ENCODE measurements at regions not wholly inside any gene's neighbourhood (a gene's known extent, or its start where the extent isn't known, plus 50 kb on each side); places are given as distances from the start of the nearest gene placed in this dataset.

- Histone ChIP-seq H3K27ac (ENCODE audit: low read depth in 2 of 2, low read length in 1 of 2) (no peak overlapping the region), H3K79me2 (ENCODE audit: insufficient read depth) (no peaks in the 10 kb centered on the region), H3K27me3 (ENCODE audit: insufficient read depth) (no peaks in the 10 kb centered on the region), H3K4me3 (ENCODE audit: low read depth in 2 of 2, low read length in 1 of 2) (no peak overlapping the region), H3K36me3 (replicated peaks in 1 of 2; ENCODE audit: control insufficient read depth in 1 of 2, insufficient read depth in 2 of 2, low read length in 1 of 2) (no peaks in the 10 kb centered on the region), H2AFZ (ENCODE audit: low read depth) (no peak overlapping the region), H3K9ac (no peak overlapping the region), H3K4me2 (no peak overlapping the region), H3K4me1 (ENCODE audit: control insufficient read depth in 1 of 2, insufficient read depth in 2 of 2, low read depth in 1 of 2, low read length in 1 of 2) (no peaks in the 10 kb centered on the region; a peak in 2 of 4 replicates), H3F3A (replicated peaks; ENCODE audit: insufficient read depth) (no peaks in the 10 kb centered on the region), H3K9me3 (no peaks in the 10 kb centered on the region), H4K20me1 (ENCODE audit: insufficient read depth) (no peaks in the 10 kb centered on the region), H3K9me2 (no peaks in the 10 kb centered on the region)
- no peak for DNase-seq
- CTCF ChIA-PET = no interaction called here
- 71% methylated on average over 7 of the region's 7 CpGs for WGBS (ENCODE audit: low lambda C conversion rate)
- TF ChIP-seq MAX (IDR thresholded peaks at IDR 0.05; ENCODE audit: low read depth) (no peak), FOXJ3 (CRISPR knock-in tag; IDR thresholded peaks at IDR 0.05) (no peak), GABPA (IDR thresholded peaks at IDR 0.05; ENCODE audit: low read depth) (no peak), TAF1 (IDR thresholded peaks at IDR 0.05; ENCODE audit: borderline replicate concordance, low read depth, low read length) (no peak), EP300 (IDR thresholded peaks at IDR 0.05; ENCODE audit: borderline replicate concordance in 1 of 2, low read depth in 1 of 2, low read length in 1 of 2) (no peak), USF1 (IDR thresholded peaks at IDR 0.05; ENCODE audit: borderline replicate concordance, low read depth) (no peak), IRF3 (IDR thresholded peaks at IDR 0.05; ENCODE audit: low read depth, low read length) (no peak), SIN3A (IDR thresholded peaks at IDR 0.05; ENCODE audit: borderline replicate concordance, low read depth, low read length) (no peak), ELF1 (IDR thresholded peaks at IDR 0.05) (no peak), ZBTB33 (IDR thresholded peaks at IDR 0.05; ENCODE audit: borderline replicate concordance, low read depth) (no peak), TCF12 (IDR thresholded peaks at IDR 0.05) (no peak), TEAD4 (IDR thresholded peaks at IDR 0.05; ENCODE audit: borderline replicate concordance, insufficient read depth) (no peak), FOSL2 (IDR thresholded peaks at IDR 0.05; ENCODE audit: borderline replicate concordance, low read depth) (no peak)
- POLR2A ChIA-PET = no interaction called here
Measured at GRCh38 chr6:14674867-14675648, 557.5 kb downstream of the CD83 start.

GRCh38 chr6:14676064-14676463 lies 558.5 kb downstream of the CD83 start:
- Histone ChIP-seq H2AFZ (ENCODE audit: low read depth) (no peak overlapping the region), H3K36me3 (replicated peaks in 1 of 2; ENCODE audit: control insufficient read depth in 1 of 2, insufficient read depth in 2 of 2, low read length in 1 of 2) (no peaks in the 10 kb centered on the region), H3K27ac (ENCODE audit: low read depth in 2 of 2, low read length in 1 of 2) (no peak overlapping the region), H4K20me1 (ENCODE audit: insufficient read depth) (no peaks in the 10 kb centered on the region), H3K9me2 (no peaks in the 10 kb centered on the region), H3K4me1 (ENCODE audit: control insufficient read depth in 1 of 2, insufficient read depth in 2 of 2, low read depth in 1 of 2, low read length in 1 of 2) (no peaks in the 10 kb centered on the region; a peak in 2 of 4 replicates), H3K4me3 (ENCODE audit: low read depth in 2 of 2, low read length in 1 of 2) (no peak overlapping the region), H3K9me3 (no peaks in the 10 kb centered on the region), H3F3A (replicated peaks; ENCODE audit: insufficient read depth) (no peaks in the 10 kb centered on the region), H3K9ac (no peak overlapping the region), H3K4me2 (no peak overlapping the region), H3K79me2 (ENCODE audit: insufficient read depth) (no peaks in the 10 kb centered on the region), H3K27me3 (ENCODE audit: insufficient read depth) (no peaks in the 10 kb centered on the region)
- no peak for DNase-seq
- ChIA-PET POLR2A (no interaction called here), CTCF (no interaction called here)
- WGBS (ENCODE audit: low lambda C conversion rate) = 52% methylated on average over 2 of the region's 2 CpGs
- no peak for TF ChIP-seq JUND (IDR thresholded peaks at IDR 0.05)
- TF ChIP-seq POLR2AphosphoS5 (IDR thresholded peaks at IDR 0.05; ENCODE audit: low read depth, low read length) = no peak
- TF ChIP-seq RCOR1 (IDR thresholded peaks at IDR 0.05; ENCODE audit: low read length) = no peak
- TF ChIP-seq TAF1 (IDR thresholded peaks at IDR 0.05; ENCODE audit: borderline replicate concordance, low read depth, low read length) = no peak
- no peak for TF ChIP-seq MAX (IDR thresholded peaks at IDR 0.05; ENCODE audit: low read depth)
- TF ChIP-seq TEAD4 (IDR thresholded peaks at IDR 0.05; ENCODE audit: borderline replicate concordance, insufficient read depth) = no peak
- TF ChIP-seq FOXM1 (IDR thresholded peaks at IDR 0.05; ENCODE audit: low read depth) = no peak
- no peak for TF ChIP-seq CHD2 (IDR thresholded peaks at IDR 0.05; ENCODE audit: low read length, partially characterized antibody)
- no peak for TF ChIP-seq EZH2phosphoT487 (IDR thresholded peaks at IDR 0.05; ENCODE audit: borderline replicate concordance, low read depth)
- TF ChIP-seq FOXJ3 (CRISPR knock-in tag; IDR thresholded peaks at IDR 0.05) = no peak
- TF ChIP-seq NRF1 (IDR thresholded peaks at IDR 0.05; ENCODE audit: low read depth, low read length) = no peak
- no peak for TF ChIP-seq NFIC (IDR thresholded peaks at IDR 0.05; ENCODE audit: borderline replicate concordance)
- TF ChIP-seq GATA2 (CRISPR knock-in tag; IDR thresholded peaks at IDR 0.05) = no peak
- no peak for TF ChIP-seq EP300 (IDR thresholded peaks at IDR 0.05; ENCODE audit: borderline replicate concordance in 1 of 2, low read depth in 1 of 2, low read length in 1 of 2)
- no peak for TF ChIP-seq FOSL2 (IDR thresholded peaks at IDR 0.05; ENCODE audit: borderline replicate concordance, low read depth)
- no peak for TF ChIP-seq GABPA (IDR thresholded peaks at IDR 0.05; ENCODE audit: low read depth)

Data from SK-N-SH (cell line).